Bronchial epithelial cell (primary cell): ENCODE measurements at regions not wholly inside any gene's neighbourhood (a gene's known extent, or its start where the extent isn't known, plus 50 kb on each side); places are given as distances from the start of the nearest gene placed in this dataset.
A peak's percentile ranks its signal among the peaks of the same experiment; 100 is the strongest.

Experiments used
- DNase-seq: peaks from one replicate; pipeline ENCODE4 v3.0.0-alpha.2; 2010; ENCODE audit warnings: low read depth
- FAIRE-seq: peaks from 2 replicates; lab custom pipeline; 2011; peaks lifted over from hg19 to GRCh38; lab: Jason Lieb, UNC
- H3K27me3 ChIP-seq: 2 replicates; pipeline ENCODE4 v1.5.1; 2011; ENCODE audit warnings: low read length; ENCODE audit not compliant: control insufficient read depth, insufficient read depth
- H3K36me3 ChIP-seq: 2 replicates; pipeline ENCODE4 v1.5.1; 2011; ENCODE audit warnings: low read length; ENCODE audit not compliant: control insufficient read depth, insufficient read depth
- H3K4me3 ChIP-seq: 2 replicates; pipeline ENCODE4 v1.5.1; 2011; ENCODE audit warnings: mild to moderate bottlenecking, low read depth, low read length, control low read depth
- TF ChIP-seq, protein P1 (sequence below): IDR thresholded peaks from 2 replicates; pipeline ENCODE4 v1.5.1; 2011; ENCODE audit warnings: mild to moderate bottlenecking, moderate library complexity, low read length, control low read depth, inconsistent platforms; ENCODE audit not compliant: insufficient read depth, severe bottlenecking

DNA sequence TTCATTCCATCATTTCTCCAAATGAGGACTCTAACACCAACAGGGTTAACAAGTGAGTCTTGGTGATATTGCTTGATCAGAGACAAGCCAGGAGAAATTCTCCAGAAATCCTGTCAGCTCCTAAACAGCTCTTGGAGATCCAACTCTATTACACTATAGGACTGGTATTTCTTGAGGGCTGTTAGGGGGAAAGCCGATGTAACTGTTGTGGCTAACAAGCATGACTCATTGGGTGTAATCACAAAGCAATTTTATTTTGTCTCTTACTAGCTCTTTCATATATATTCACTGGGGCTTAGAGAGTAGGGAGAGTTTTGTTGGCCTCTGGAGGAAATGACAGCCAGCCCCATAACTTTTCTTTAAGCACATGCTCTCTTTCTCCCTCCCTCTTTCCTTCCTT is 613.7 kb upstream of the USP9Y start:
- Histone ChIP-seq H3K27me3 (no peaks in the 10 kb centered on the region), H3K4me3 (no peak overlapping the region), H3K36me3 (no peaks in the 10 kb centered on the region)
- DNase-seq: peak; percentile 20
- TF ChIP-seq, protein P1, sequence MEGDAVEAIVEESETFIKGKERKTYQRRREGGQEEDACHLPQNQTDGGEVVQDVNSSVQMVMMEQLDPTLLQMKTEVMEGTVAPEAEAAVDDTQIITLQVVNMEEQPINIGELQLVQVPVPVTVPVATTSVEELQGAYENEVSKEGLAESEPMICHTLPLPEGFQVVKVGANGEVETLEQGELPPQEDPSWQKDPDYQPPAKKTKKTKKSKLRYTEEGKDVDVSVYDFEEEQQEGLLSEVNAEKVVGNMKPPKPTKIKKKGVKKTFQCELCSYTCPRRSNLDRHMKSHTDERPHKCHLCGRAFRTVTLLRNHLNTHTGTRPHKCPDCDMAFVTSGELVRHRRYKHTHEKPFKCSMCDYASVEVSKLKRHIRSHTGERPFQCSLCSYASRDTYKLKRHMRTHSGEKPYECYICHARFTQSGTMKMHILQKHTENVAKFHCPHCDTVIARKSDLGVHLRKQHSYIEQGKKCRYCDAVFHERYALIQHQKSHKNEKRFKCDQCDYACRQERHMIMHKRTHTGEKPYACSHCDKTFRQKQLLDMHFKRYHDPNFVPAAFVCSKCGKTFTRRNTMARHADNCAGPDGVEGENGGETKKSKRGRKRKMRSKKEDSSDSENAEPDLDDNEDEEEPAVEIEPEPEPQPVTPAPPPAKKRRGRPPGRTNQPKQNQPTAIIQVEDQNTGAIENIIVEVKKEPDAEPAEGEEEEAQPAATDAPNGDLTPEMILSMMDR: no peak
- FAIRE-seq: no peak
